22Rv1 (cell line): ENCODE measurements at regions not wholly inside any gene's neighbourhood (a gene's known extent, or its start where the extent isn't known, plus 50 kb on each side); places are given as distances from the start of the nearest gene placed in this dataset.
"Not testable (repeated sequence)": the region's sequence is repeated elsewhere in the genome, so short reads cannot be mapped to it uniquely, and the experiment has no call there.

Experiments
- H3K27ac ChIP-seq: fragments of 450-650 bp; 2 replicates; pipeline ENCODE4 v1.5.1; 2017
- CTCF ChIP-seq: fragments of 450-650 bp; IDR thresholded peaks from 2 replicates; pipeline ENCODE4 v1.5.1; 2017; ENCODE audit warnings: mild to moderate bottlenecking
- ZFX ChIP-seq: fragments of 450-650 bp; IDR thresholded peaks from 2 replicates; pipeline ENCODE4 v1.6.1; 2017; ENCODE audit warnings: antibody characterized with exemption, borderline replicate concordance

- no peak for TF ChIP-seq ZFX
- no peak overlapping the region for H3K27ac ChIP-seq
Observed at GRCh38 chr6:780706-781105, 87.8 kb upstream of the EXOC2 start.

GRCh38 chr6:776951-777350 lies 84.0 kb upstream of the EXOC2 start:
- no peak overlapping the region for H3K27ac ChIP-seq
- TF ChIP-seq ZFX, result no peak
- no peak for TF ChIP-seq CTCF

GRCh38 chr6:776528-776931 lies 83.6 kb upstream of the EXOC2 start:
- H3K27ac ChIP-seq, result no peak overlapping the region
- TF ChIP-seq ZFX, result no peak

DNA sequence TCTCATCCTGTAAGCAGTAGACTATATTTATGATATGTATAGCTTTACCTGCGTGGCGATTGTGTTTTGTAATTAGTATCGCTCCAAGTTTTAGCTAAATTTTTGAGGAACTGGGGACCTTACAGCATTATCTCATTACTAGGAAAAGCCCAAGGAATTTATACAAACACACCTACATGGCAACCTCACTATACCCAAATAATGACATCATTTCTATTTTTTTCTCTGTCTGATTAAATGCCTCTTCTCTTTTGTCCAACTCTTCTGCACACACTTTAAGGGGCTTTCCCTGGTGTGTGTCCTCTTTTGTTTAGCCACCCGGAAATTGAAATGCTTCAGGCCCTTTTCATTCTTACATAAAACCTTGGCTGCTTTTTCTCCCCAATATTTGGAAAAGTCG lies 82.9 kb upstream of the EXOC2 start:
- H3K27ac ChIP-seq, result no peak overlapping the region
- TF ChIP-seq CTCF, result no peak

GRCh38 chr6:771683-772082 lies 78.7 kb upstream of the EXOC2 start:
- not testable (repeated sequence) for H3K27ac ChIP-seq

GRCh38 chr6:767755-768512 lies 75.0 kb upstream of the EXOC2 start:
- H3K27ac ChIP-seq, result no peak overlapping the region
- TF ChIP-seq CTCF (no peak), ZFX (no peak)

DNA sequence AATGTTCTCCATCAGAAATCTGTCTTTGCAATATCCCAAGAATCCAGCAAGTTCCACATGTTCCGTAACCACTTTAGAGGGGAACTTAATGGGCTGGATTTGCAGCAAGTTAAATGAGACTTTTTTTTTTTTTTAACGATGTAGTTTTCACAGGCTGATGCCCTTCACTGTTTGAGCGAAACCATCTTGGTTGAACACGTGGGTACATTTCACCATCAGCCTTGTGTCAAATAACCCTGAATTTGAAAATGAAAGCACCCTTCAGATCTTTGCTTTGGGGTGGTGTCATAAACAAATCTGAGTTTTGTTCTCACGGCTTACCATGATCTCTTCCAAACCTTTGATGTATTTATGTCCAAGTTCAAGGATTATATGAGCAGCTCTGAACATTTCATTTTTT lies 73.7 kb upstream of the EXOC2 start:
- TF ChIP-seq ZFX (no peak), CTCF (no peak)
- no peak overlapping the region for H3K27ac ChIP-seq

DNA sequence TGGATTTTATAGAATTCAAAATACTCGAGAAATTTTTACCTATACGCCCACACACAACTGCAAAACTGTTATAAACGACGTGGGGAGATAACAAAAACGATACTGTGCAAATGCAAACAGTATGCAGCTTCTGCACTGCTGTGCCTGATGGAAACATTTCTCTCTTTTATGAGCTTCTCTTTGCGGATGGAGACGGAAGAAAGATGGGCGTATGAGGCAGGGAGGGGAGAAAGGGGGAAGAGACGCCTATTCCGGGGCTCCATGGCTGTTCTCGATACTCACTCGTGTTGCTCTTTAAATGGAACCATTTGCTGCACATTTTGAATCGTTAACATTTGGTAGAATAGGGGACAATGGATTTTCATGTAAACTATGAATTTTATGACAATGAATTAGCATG lies 69.1 kb upstream of the EXOC2 start:
- TF ChIP-seq CTCF (no peak), ZFX (no peak)
- H3K27ac ChIP-seq, result no peak overlapping the region
